ENCODE measurements at regions not wholly inside any gene's neighbourhood (a gene's known extent, or its start where the extent isn't known, plus 50 kb on each side); places are given as distances from the start of the nearest gene placed in this dataset.

GRCh38 chr12:17592472-17592871 is 497.5 kb downstream of the RERGL start:
- Histone ChIP-seq H3K27ac (ENCODE audit: low read depth, low read length) (no peak overlapping the region), H3K36me3 (ENCODE audit: control insufficient read depth in 2 of 3, insufficient read depth in 3 of 3, low read length in 3 of 3) (no peaks in the 10 kb centered on the region), H3K4me3 (ENCODE audit: low read length) (no peak overlapping the region), H3K27me3 (ENCODE audit: control insufficient read depth in 2 of 2, insufficient read depth in 2 of 2, low read length in 2 of 2) (no peaks in the 10 kb centered on the region), H3K4me1 (ENCODE audit: control insufficient read depth in 2 of 2, insufficient read depth in 2 of 2, low read length in 2 of 2) (no peaks in the 10 kb centered on the region), H3K9me3 (ENCODE audit: control insufficient read depth in 2 of 3, low read length in 3 of 3) (no peaks in the 10 kb centered on the region)
- Mint-ChIP-seq H3K27ac (no peak overlapping the region), H3K4me1 (no peaks in the 10 kb centered on the region), H3K9me3 (peaks cover 0 to 7% (median 3%) of the 10 kb centered on the region in 11 donors), H3K27me3 (no peaks in the 10 kb centered on the region), H3K36me3 (no peaks in the 10 kb centered on the region), H3K4me3 (no peak overlapping the region)
- ChIA-PET CTCF (no interaction called here), POLR2A (no interaction called here)
- no peak for ATAC-seq
- DNase-seq, result no peak
- intact Hi-C loops (cut with micrococcal nuclease), result no loop called here

DNA sequence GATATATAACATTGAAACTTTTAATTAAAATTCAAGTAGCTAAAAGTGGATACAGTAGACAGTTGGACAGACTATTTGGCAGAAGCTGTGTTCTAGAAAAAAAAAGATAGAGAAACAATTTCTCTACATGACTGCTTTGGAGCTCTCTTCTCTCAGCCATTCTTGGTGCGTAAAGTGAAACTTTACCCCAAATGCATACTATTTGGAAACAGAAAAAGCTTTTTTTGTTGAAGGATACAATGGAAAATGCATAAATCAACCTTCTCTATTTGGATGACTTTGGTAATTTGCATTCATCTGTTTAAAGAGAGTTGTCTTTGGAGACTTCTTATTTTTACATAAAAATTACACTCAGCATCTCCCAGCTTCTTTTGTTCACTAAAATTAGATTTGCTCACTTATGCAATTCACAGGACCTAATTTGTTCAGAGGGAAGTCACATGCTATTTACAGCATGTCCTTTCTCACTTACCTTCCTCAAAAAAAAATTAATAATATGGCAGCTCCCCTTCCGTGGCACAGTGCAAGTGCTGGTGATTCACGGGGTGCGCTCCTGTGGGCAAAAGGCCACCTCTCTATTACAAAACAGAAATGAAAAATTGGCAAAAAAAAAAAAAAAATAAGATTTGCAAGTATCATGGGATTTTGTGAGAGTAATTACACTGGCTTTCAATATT is 498.9 kb downstream of the RERGL start:
- Histone ChIP-seq H3K4me1 (ENCODE audit: control insufficient read depth in 2 of 2, insufficient read depth in 2 of 2, low read length in 2 of 2) (no peaks in the 10 kb centered on the region), H3K9me3 (ENCODE audit: control insufficient read depth in 2 of 3, low read length in 3 of 3) (no peaks in the 10 kb centered on the region), H3K4me3 (ENCODE audit: low read length) (no peak overlapping the region), H3K27me3 (ENCODE audit: control insufficient read depth in 2 of 2, insufficient read depth in 2 of 2, low read length in 2 of 2) (no peaks in the 10 kb centered on the region), H3K27ac (ENCODE audit: low read depth, low read length) (no peak overlapping the region), H3K36me3 (ENCODE audit: control insufficient read depth in 2 of 3, insufficient read depth in 3 of 3, low read length in 3 of 3) (no peaks in the 10 kb centered on the region)
- Mint-ChIP-seq H3K4me1 (no peaks in the 10 kb centered on the region), H3K36me3 (no peaks in the 10 kb centered on the region), H3K4me3 (no peak overlapping the region), H3K27ac (no peak overlapping the region), H3K27me3 (no peaks in the 10 kb centered on the region), H3K9me3 (peaks cover 0 to 7% (median 1%) of the 10 kb centered on the region in 11 donors)
- no peak for DNase-seq
- POLR2A ChIA-PET, result no interaction called here
- ATAC-seq, result no peak
- intact Hi-C loops (cut with micrococcal nuclease), result no loop called here
- CTCF ChIA-PET, result no interaction called here

DNA sequence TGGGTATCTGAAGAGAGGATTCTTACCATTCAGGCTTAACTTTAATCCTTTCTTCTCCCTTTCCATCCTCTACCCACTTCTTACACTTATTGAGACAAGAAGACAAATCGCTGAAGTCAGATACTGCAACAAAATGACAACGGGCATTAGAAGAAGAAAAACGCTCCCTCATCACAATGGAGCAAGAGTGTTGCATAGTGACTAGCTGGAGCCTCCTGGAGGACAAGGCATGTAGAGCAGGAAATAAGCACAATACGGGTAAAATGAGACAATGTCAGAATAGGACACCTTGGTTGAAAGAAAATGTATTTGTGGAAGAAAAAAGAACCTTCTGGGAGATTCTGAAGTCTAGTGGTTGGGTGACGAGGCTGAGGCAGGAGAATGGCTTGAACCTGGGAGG is 501.0 kb downstream of the RERGL start:
- CTCF ChIA-PET, result no interaction called here
- H3K9me3 Mint-ChIP-seq, result peaks cover 0 to 10% (median 2%) of the 10 kb centered on the region in 11 donors
- no peaks in the 10 kb centered on the region for H3K4me1 Mint-ChIP-seq

GRCh38 chr12:17579205-17580026 is 510.6 kb downstream of the RERGL start:
- no peak overlapping the region for H3K4me3 Mint-ChIP-seq
- no peak for ATAC-seq
- H3K27me3 Mint-ChIP-seq, result no peaks in the 10 kb centered on the region
- CTCF ChIA-PET, result no interaction called here
- Histone ChIP-seq H3K9me3 (ENCODE audit: control insufficient read depth in 2 of 3, low read length in 3 of 3) (peaks cover 0 to 5% (median 0%) of the 10 kb centered on the region in 3 experiments), H3K4me3 (ENCODE audit: low read length) (no peak overlapping the region), H3K27ac (ENCODE audit: low read depth, low read length) (no peak overlapping the region), H3K4me1 (ENCODE audit: control insufficient read depth in 2 of 2, insufficient read depth in 2 of 2, low read length in 2 of 2) (no peaks in the 10 kb centered on the region), H3K36me3 (ENCODE audit: control insufficient read depth in 2 of 3, insufficient read depth in 3 of 3, low read length in 3 of 3) (no peaks in the 10 kb centered on the region), H3K27me3 (ENCODE audit: control insufficient read depth in 2 of 2, insufficient read depth in 2 of 2, low read length in 2 of 2) (no peaks in the 10 kb centered on the region)
- POLR2A ChIA-PET, result no interaction called here
- no peak overlapping the region for H3K27ac Mint-ChIP-seq
- H3K9me3 Mint-ChIP-seq, result peaks cover 0 to 7% (median 5%) of the 10 kb centered on the region in 11 donors
- intact Hi-C loops (cut with micrococcal nuclease), result no loop called here
- H3K36me3 Mint-ChIP-seq, result no peaks in the 10 kb centered on the region
- no peak for DNase-seq
- H3K4me1 Mint-ChIP-seq, result no peaks in the 10 kb centered on the region

More for the DNA sequence above, 501.0 kb downstream of the RERGL start:
- Histone ChIP-seq H3K27me3 (ENCODE audit: control insufficient read depth in 2 of 2, insufficient read depth in 2 of 2, low read length in 2 of 2) (no peaks in the 10 kb centered on the region), H3K36me3 (ENCODE audit: control insufficient read depth in 2 of 3, insufficient read depth in 3 of 3, low read length in 3 of 3) (no peaks in the 10 kb centered on the region), H3K9me3 (ENCODE audit: control insufficient read depth in 2 of 3, low read length in 3 of 3) (no peaks in the 10 kb centered on the region), H3K4me3 (ENCODE audit: low read length) (no peak overlapping the region), H3K27ac (ENCODE audit: low read depth, low read length) (no peak overlapping the region), H3K4me1 (ENCODE audit: control insufficient read depth in 2 of 2, insufficient read depth in 2 of 2, low read length in 2 of 2) (no peaks in the 10 kb centered on the region)
- H3K27me3 Mint-ChIP-seq, result no peaks in the 10 kb centered on the region
- no peak for DNase-seq
- ATAC-seq, result no peak
- no peak overlapping the region for H3K27ac Mint-ChIP-seq
- POLR2A ChIA-PET, result no interaction called here
- intact Hi-C loops (cut with micrococcal nuclease), result no loop called here
- H3K4me3 Mint-ChIP-seq, result no peak overlapping the region
- H3K36me3 Mint-ChIP-seq, result no peaks in the 10 kb centered on the region

GRCh38 chr12:17577405-17577804 is 512.6 kb downstream of the RERGL start:
- no peaks in the 10 kb centered on the region for H3K36me3 Mint-ChIP-seq
- H3K9me3 Mint-ChIP-seq, result peaks cover 0 to 9% (median 4%) of the 10 kb centered on the region in 11 donors
- H3K9me3 ChIP-seq (ENCODE audit: control insufficient read depth in 2 of 3, low read length in 3 of 3), result peaks cover 0 to 5% (median 0%) of the 10 kb centered on the region in 3 experiments
- H3K36me3 ChIP-seq (ENCODE audit: control insufficient read depth in 2 of 3, insufficient read depth in 3 of 3, low read length in 3 of 3), result no peaks in the 10 kb centered on the region
- no peak for DNase-seq
- H3K27me3 Mint-ChIP-seq, result no peaks in the 10 kb centered on the region
- no peaks in the 10 kb centered on the region for H3K4me1 Mint-ChIP-seq
- H3K27me3 ChIP-seq (ENCODE audit: control insufficient read depth in 2 of 2, insufficient read depth in 2 of 2, low read length in 2 of 2), result no peaks in the 10 kb centered on the region
- ChIA-PET POLR2A (interaction anchor here (0.5 kb wide), 1 partner anchor 55 kb away, joined by 3 read pairs; no protein-coding TSS in a partner anchor), CTCF (no interaction called here)
- no peak overlapping the region for H3K27ac ChIP-seq (ENCODE audit: low read depth, low read length)
- H3K27ac Mint-ChIP-seq, result no peak overlapping the region
- intact Hi-C loops (cut with micrococcal nuclease), result no loop called here
- H3K4me3 ChIP-seq (ENCODE audit: low read length), result no peak overlapping the region
- no peak for ATAC-seq
- H3K4me3 Mint-ChIP-seq, result no peak overlapping the region
- no peaks in the 10 kb centered on the region for H3K4me1 ChIP-seq (ENCODE audit: control insufficient read depth in 2 of 2, insufficient read depth in 2 of 2, low read length in 2 of 2)

- CTCF ChIA-PET, result no interaction called here
- no peaks in the 10 kb centered on the region for H3K36me3 Mint-ChIP-seq
- H3K4me3 ChIP-seq (ENCODE audit: low read length), result no peak overlapping the region
- no peaks in the 10 kb centered on the region for H3K4me1 ChIP-seq (ENCODE audit: control insufficient read depth in 2 of 2, insufficient read depth in 2 of 2, low read length in 2 of 2)
- no peak overlapping the region for H3K27ac Mint-ChIP-seq
- DNase-seq, result no peak
- H3K9me3 ChIP-seq (ENCODE audit: control insufficient read depth in 2 of 3, low read length in 3 of 3), result peaks cover 0 to 3% (median 0%) of the 10 kb centered on the region in 3 experiments
- intact Hi-C loops (cut with micrococcal nuclease), result no loop called here
- H3K27me3 Mint-ChIP-seq, result no peaks in the 10 kb centered on the region
- no peak for ATAC-seq
- POLR2A ChIA-PET, result no interaction called here
- H3K4me3 Mint-ChIP-seq, result no peak overlapping the region
- H3K27ac ChIP-seq (ENCODE audit: low read depth, low read length), result no peak overlapping the region
- no peaks in the 10 kb centered on the region for H3K36me3 ChIP-seq (ENCODE audit: control insufficient read depth in 2 of 3, insufficient read depth in 3 of 3, low read length in 3 of 3)
- H3K9me3 Mint-ChIP-seq, result peaks cover 0 to 7% (median 0%) of the 10 kb centered on the region in 11 donors
- no peaks in the 10 kb centered on the region for H3K4me1 Mint-ChIP-seq
- no peaks in the 10 kb centered on the region for H3K27me3 ChIP-seq (ENCODE audit: control insufficient read depth in 2 of 2, insufficient read depth in 2 of 2, low read length in 2 of 2)
Measured at GRCh38 chr12:17572250-17572649, 517.7 kb downstream of the RERGL start.

DNA sequence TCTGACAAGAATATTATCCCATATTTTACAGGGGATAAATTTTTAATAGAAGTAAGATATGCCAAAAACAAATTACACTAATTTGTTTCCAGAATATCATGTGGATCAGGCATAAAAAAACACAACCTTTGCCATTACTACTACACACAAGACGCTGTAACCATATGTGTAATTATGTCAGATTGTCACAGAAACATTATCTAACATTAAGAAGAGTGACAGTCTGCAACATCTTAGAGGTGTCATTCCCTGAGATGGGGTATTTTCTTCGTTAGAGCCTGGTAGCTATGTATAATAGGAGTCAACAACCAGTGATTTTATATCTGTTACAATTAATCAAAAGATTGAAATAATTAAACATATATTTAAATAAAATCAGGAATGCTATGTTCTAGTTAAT is 518.9 kb downstream of the RERGL start:
- Histone ChIP-seq H3K9me3 (ENCODE audit: control insufficient read depth in 2 of 3, low read length in 3 of 3) (no peaks in the 10 kb centered on the region), H3K27me3 (ENCODE audit: control insufficient read depth in 2 of 2, insufficient read depth in 2 of 2, low read length in 2 of 2) (no peaks in the 10 kb centered on the region), H3K4me1 (ENCODE audit: control insufficient read depth in 2 of 2, insufficient read depth in 2 of 2, low read length in 2 of 2) (no peaks in the 10 kb centered on the region), H3K4me3 (ENCODE audit: low read length) (no peak overlapping the region), H3K27ac (ENCODE audit: low read depth, low read length) (no peak overlapping the region), H3K36me3 (ENCODE audit: control insufficient read depth in 2 of 3, insufficient read depth in 3 of 3, low read length in 3 of 3) (no peaks in the 10 kb centered on the region)
- intact Hi-C loops (cut with micrococcal nuclease), result no loop called here
- CTCF ChIA-PET, result no interaction called here
- no peaks in the 10 kb centered on the region for H3K4me1 Mint-ChIP-seq
- no peak overlapping the region for H3K27ac Mint-ChIP-seq
- H3K36me3 Mint-ChIP-seq, result no peaks in the 10 kb centered on the region
- DNase-seq, result no peak
- H3K27me3 Mint-ChIP-seq, result no peaks in the 10 kb centered on the region
- H3K9me3 Mint-ChIP-seq, result peaks cover 0 to 7% (median 0%) of the 10 kb centered on the region in 11 donors
- no peak for ATAC-seq
- POLR2A ChIA-PET, result no interaction called here
- H3K4me3 Mint-ChIP-seq, result no peak overlapping the region
